Amygdala (tissue), 56 donors: ENCODE measurements at regions not wholly inside any gene's neighbourhood (a gene's known extent, or its start where the extent isn't known, plus 50 kb on each side); places are given as distances from the start of the nearest gene placed in this dataset.

Experiments
- DNase-seq, 56 donors: peaks; one replicate each; lab custom pipeline; 2025; lab: John Stamatoyannopoulos, UW

GRCh38 chr12:127231371-127231770 lies 1035.6 kb upstream of the TMEM132C start:
- DNase-seq, result no peak

DNA sequence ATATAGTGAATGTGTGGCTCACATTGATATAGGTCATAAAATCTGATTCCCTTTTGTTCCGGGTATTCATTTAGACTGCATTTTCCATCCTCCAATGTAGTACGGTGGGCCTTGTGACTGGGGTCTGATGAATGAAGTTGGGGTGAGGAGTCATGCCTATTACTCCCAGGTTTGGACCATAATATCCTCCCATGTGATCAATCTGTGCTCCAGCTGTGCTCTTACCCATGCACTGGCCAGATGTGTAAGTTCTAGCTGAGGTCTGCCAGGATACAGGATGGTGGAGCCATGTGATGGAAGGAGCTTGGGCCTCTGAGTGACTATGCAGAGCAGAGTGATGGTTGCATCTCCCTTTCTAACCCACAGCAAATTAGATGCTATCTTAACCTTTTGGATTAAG lies 1034.0 kb upstream of the TMEM132C start:
- no peak for DNase-seq

- no peak for DNase-seq
Measured at GRCh38 chr12:127235761-127236160, 1031.2 kb upstream of the TMEM132C start.

- DNase-seq, result no peak
Measured at GRCh38 chr12:127236491-127236890, 1030.5 kb upstream of the TMEM132C start.

DNA sequence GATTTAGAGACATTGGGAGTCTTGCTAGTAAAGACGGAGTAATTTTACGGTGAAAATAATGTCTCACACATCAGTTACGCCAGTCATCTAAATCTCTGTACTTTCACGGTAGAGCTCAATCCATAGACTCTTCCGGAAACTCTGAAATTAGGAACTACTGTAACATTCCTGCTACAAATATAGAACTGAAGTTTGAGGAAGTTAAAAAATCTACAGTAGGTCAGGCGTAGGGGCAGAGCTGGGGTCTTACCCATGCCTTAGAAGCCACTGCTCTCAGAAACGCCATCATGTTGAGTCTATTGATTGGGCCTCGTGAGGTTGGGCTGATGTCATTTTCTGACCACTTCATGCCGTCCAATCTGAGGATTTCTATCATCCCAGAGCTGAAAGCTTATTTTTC lies 1029.8 kb upstream of the TMEM132C start:
- no peak for DNase-seq

DNA sequence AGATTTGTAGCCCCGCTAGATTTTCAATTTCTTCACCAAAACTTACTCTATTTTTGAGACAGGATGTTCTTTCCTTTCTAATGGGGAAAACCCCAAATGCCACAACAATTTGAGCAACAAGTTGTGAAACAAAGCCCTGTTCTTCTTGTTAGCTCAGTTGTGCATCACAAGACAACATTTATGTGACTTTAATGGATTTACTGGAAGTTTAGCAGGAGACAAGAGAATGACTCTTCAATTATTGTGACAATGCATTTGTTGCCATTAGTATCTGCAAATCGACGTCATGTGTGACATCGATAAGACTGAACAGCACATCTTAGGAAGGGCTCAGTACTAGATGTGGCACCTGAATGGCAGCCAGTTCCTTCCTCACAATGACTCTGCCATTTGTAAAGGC lies 1028.9 kb upstream of the TMEM132C start:
- no peak for DNase-seq

DNA sequence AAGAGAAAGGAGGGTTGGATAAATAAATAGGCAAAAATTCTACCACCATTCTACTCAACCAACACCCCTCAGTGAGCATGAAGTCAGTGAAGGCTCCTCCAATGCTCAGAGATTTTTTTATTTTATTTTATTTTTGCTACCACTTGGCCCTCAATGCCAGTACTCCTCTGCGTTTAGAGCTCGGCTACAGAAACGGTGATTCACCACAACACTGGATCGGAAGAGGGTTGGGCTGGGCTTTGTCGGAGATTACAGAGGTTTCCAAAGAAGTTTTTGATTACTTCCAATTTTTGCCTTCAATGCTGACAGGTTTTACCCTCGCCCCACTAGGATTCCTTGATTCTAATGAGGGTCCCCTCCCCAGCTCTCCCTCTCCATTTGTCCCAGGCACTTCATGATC lies 1027.2 kb upstream of the TMEM132C start:
- DNase-seq, result no peak

DNA sequence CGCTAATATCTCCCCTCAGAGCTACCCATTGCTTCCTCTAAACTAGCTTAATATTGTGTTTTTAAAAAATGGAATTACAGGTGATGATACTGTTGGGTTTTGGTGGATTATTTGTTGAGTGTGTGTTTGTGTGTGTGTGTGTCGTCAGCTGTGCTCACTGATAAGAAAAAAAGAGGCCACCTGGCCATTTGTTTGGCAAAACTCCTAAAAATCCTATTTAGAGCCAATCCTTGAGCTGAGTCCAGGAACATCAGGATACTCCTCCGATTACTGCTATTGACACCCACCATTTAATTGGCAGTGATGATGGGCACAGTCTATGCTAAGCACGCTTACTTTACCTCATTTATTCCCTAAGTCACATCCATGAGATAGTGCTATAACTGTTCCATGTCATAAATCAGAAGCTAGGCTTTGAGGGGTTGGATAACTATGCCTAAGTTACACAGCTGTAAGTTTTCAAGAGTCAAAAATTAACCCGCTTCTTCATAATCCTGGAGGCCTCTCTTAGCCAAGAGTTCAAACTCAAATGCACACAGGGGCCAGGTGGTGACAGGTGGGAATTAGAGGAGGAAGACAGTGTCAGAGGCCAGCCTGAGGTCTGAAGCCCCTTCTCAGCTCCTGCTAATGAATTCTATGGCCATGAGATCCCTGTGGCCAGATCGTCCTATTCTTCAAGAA lies 1026.6 kb upstream of the TMEM132C start:
- DNase-seq, result no peak

- DNase-seq, result no peak
Measured at GRCh38 chr12:127241072-127241817, 1025.7 kb upstream of the TMEM132C start.

GRCh38 chr12:127245009-127245408 lies 1022.0 kb upstream of the TMEM132C start:
- DNase-seq, result no peak

DNA sequence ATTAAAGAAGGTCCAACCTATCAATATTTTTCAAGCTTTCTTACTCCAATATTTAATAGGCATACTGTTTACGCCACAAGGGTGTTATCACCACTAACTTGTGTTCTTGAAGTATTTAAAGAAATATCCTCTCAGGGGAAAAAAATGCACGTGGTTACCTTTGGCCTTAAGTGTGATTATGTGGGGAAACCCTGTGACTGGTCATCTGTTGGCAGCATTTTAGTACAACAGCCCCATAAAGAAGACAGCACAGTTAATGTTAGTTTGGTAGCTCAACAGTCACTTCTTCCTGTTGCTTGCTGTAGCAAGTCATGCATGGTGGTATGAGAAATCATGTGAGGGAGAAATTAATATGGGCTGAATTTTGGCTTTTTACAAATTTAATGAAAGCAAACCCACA lies 1021.5 kb upstream of the TMEM132C start:
- no peak for DNase-seq

- no peak for DNase-seq
Measured at GRCh38 chr12:127247937-127248336, 1019.0 kb upstream of the TMEM132C start.

GRCh38 chr12:127249428-127249827 lies 1017.5 kb upstream of the TMEM132C start:
- no peak for DNase-seq

DNA sequence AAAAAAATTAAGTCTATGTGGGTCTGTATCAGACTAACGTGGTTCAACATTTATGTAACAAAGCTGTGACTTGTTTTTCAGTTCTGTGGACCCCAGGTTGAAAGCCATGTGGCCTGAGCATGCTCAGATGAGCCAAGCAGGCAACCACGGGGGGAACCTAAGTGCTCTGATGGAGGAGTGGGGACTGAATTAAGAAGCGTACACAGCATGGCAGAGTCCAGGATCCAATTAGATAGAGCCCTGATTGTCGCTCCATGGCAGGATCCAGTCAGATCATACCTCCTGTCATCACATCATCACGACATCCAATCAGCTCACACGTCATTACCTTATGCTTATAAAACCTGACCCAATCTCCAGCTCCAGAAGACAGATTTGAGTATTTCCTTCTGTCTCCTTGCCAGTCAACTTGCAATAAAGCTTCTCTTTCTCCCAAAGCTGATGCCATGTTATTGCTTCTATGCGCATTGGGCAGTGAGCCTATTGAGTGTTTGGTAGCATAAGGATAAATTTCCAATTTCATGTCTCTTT lies 1013.1 kb upstream of the TMEM132C start:
- DNase-seq, result no peak

DNA sequence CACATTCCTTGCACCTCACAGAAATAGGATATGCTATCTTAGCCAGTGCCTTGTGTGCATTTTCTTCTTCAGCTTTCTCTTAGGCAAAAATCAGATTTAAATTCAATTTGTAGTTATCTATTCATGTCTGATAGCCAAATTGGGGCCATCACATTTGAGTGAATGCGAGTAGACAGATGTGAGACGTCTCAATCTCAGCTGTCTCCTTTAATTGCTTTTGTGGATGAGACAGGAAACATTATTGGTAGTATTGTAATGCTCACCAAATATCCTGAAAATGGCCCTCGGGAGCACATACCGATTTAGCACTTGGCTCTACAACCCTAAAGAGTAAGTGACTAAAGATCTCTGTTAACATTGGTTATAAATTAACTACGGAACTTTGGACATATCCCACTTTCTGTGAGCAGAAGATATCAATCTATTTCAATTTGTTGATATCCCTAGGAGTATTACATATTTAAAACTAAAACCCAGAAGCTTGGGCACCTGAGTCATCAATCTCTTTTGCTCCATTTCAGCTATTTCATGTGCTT lies 1012.5 kb upstream of the TMEM132C start:
- DNase-seq, result no peak

GRCh38 chr12:127257366-127257935 lies 1009.5 kb upstream of the TMEM132C start:
- no peak for DNase-seq

DNA sequence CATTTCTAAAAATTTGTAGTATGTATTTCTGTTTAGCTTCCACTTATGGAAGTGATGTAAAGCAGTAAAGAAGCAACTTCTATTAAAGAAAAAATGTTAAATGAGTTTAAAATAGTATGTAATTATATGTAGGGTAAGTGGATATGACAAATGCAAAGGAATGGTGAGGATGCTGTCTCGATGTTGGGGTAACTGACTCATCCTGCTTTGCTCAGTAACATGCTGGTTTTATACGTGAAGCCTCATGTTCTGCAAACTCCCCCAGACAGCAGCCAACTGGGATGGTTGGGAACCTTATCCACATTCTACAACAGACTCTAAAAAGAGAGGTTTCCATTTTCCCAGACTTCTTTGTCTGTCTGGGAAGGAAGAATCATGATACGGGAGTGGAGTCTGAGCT lies 1006.4 kb upstream of the TMEM132C start:
- no peak for DNase-seq

- no peak for DNase-seq
Measured at GRCh38 chr12:127260999-127261398, 1006.0 kb upstream of the TMEM132C start.

DNA sequence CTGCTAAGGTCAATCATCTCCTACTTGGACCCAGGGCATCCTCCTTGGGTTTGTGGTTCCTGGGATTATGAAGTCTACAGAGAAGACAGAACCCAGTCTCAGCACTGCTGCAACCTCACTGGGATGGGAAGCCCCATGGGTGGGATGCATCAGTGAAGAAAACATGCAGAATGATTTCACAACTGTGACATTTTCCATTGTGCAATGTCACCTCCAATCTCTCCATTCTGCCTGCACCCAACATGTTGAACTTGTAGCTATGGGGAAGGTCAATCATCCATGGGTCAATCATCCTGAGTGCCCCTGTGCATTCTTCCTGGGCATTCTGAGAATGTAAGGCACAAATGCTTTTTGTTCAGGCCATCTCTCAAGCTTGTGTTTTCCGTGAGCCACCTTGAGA lies 1004.4 kb upstream of the TMEM132C start:
- DNase-seq, result no peak

DNA sequence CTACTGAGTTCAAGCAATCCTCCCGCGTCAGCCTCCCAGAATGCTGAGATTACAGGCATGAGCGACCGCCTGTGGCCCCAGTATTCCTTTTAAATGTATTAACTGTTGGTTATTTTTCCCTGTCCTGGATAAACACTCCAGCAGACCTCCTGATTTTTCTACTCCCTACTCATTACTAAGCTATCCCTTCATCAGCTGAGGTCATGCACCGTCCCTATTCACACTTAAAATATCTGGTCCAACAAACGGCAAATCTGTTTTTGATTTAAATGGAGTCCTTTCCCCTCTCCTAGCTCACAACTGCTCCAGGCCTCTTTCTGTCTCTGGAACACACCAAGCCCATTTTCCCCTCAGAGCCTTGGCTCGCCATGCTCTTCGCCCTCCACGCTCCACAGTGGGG lies 1003.3 kb upstream of the TMEM132C start:
- DNase-seq, result no peak

DNA sequence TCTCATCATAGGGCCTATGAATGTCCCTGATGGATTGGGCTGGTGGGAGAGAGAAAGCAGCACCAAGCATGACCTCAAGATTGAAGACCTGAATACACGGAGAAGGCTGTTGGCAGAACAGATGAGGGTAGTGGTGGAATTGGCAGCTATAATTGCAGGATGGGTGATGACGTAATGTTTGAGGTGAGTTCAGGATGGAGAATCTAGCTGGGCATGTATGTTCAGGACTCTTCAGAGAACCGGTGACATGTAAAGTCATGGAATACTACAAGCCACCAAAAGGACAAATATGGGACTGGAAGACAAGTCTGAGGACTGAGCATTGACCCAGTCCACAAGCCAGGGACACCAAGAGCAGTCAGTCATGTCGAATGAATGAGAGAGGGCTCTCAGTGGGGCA lies 999.8 kb upstream of the TMEM132C start:
- DNase-seq, result no peak

DNA sequence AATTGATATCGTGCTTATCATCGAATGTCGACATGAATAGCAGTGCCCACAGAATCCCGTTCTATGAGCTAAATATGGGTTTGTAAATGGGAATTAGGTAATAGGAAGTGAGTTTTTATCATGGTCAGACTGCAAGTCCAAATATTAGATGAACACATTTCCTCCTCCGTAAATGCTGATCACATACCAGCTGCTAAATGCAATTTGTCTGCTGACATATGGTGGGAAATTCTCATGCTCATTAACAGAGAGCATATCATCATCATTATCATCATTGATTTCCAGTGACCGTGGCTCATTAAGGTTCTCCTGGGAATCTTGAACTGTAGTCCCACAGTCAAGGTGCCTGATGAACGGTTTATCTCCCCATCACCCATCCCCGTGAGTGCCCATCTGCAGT lies 998.8 kb upstream of the TMEM132C start:
- DNase-seq, result no peak
